ENCODE measurements at regions not wholly inside any gene's neighbourhood (a gene's known extent, or its start where the extent isn't known, plus 50 kb on each side); places are given as distances from the start of the nearest gene placed in this dataset.
"Not testable (repeated sequence)": the region's sequence is repeated elsewhere in the genome, so short reads cannot be mapped to it uniquely, and the experiment has no call there.

DNA sequence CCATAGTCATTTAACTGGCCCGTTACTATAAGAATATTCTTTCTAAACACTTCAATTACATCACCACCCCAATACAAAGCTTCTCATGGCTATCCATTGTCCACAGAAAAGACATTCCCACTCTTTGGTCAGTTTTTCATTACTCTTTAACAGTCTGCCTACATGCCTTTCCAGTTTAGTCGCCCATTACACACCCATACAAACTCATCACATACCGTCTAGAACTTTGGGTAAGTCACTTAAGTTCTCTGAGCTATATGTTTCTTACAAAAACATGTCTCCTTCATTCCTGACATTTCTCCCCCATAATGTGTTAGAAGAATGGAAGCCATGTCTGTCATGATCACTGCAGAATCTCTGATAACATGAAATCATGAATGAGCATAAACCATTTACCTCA lies 108.2 kb upstream of the STK17B start:
- DNase-seq = no peak

- DNase-seq = no peak
Observed at GRCh38 chr2:196284144-196284844, 112.9 kb upstream of the STK17B start.

DNA sequence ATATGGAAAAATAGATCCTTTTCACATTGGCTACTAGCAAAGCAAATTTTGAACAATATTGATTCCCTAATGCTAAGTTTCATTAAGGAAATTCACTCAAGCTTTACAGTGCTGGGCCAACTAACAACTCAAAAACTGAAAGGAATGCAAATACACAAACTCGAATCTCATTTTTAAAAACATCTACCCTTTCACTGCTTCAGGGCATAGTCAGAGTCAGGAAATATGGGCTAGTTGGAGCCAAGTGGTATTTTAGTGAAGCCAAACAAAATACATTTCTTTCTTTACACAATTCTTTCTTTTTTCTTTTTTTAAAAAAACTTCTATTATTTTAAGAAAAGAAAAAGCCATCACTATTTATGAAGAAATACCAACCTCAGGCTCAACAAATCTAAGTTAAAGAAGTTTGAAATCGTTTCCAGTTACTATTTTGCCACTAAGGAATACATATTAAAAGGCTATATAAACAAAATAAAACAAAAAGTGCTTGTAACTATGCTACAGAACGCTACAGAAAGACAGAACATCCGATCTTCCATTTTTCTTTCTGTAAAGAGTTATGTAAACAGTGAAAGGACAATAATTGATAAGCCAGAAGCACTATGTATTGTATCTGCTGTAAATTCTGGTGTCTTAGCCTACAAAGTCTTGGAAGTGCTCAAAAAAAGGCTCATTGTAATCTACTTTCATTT lies 113.6 kb upstream of the STK17B start:
- no peak for DNase-seq

DNA sequence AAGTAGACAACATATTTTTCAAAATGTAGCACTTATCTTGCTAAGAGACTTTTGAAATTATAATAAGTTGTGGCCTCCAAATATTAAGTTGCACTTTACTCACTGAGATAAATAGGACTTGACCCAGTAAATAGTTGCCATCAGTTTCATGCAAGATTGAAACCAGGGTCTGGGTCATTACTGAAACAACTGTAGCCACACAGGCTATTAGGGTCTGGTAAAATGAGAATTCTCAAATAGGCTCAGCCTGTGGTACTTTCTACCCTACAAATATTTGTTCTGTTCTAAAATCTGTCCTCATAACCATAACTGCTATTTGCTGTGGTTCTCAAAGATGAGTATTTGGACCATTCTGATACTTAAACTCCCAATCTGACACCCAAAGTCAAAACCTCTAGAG lies 115.4 kb upstream of the STK17B start:
- DNase-seq = no peak

GRCh38 chr2:196287523-196287922 lies 116.1 kb upstream of the STK17B start:
- DNase-seq = no peak

DNA sequence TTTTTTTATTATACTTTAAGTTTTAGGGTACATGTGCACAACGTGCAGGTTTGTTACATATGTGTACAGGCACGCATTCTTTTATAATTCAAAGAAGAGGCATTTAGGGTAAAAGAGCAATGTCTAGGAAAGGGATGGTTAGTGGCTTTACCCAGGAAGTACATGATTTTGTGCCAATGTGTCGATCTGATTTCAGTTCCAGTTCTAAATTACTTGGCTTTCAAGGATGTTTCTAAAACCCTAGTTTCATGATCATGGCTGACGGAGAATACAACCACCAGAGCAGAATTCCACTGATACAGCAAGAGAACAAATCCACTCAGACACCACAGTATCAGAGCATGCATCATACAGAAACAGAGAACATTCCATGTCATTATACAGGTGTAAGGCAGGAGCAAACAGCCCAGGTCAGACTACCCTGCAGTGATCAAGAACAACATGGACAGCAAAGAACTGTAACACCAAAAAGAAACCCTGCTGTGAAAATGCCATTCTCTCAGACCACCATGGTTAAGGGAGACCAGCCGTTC lies 116.7 kb upstream of the STK17B start:
- no peak for DNase-seq

- no peak for DNase-seq
Observed at GRCh38 chr2:196289000-196289399, 117.6 kb upstream of the STK17B start.

DNA sequence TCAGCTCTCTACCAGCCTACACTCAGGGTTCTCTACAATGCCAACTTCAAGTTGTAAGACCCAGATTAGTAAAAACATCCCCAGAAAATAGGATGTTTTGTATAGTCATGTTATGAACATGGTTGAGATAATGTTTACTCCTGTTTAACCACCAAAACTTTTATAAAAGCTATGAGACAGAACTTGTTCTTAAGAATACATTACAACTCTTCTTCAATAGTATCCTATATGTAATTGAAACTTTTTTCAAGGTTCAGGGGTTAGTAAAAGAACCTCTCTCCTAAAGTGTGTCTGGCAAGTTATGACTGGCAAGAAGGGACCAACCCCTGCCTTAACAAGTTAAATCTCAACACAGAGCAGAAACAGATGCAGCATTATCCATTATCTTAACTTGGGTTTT lies 118.8 kb upstream of the STK17B start:
- no peak for DNase-seq

DNA sequence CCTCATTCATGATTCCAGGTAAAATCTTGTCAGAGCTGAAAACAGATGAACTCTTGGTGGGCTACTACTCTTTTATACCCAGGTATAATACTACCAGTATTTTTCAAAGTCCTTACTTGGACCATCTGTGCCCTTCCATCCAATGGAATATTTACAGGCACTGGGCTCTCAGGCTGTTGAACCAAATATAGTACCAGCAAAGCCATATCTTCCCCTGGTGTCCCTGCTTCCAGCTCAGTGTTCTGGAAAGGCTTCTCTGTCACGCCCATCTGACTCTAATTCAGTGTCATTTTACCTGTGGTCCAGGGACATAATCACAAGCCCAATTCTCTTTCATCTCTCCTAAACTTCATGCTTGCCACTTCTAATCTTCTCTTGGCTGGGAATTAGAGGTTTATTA lies 119.2 kb upstream of the STK17B start:
- no peak for DNase-seq

- DNase-seq = no peak
Observed at GRCh38 chr2:196291426-196291825, 120.0 kb upstream of the STK17B start.

DNA sequence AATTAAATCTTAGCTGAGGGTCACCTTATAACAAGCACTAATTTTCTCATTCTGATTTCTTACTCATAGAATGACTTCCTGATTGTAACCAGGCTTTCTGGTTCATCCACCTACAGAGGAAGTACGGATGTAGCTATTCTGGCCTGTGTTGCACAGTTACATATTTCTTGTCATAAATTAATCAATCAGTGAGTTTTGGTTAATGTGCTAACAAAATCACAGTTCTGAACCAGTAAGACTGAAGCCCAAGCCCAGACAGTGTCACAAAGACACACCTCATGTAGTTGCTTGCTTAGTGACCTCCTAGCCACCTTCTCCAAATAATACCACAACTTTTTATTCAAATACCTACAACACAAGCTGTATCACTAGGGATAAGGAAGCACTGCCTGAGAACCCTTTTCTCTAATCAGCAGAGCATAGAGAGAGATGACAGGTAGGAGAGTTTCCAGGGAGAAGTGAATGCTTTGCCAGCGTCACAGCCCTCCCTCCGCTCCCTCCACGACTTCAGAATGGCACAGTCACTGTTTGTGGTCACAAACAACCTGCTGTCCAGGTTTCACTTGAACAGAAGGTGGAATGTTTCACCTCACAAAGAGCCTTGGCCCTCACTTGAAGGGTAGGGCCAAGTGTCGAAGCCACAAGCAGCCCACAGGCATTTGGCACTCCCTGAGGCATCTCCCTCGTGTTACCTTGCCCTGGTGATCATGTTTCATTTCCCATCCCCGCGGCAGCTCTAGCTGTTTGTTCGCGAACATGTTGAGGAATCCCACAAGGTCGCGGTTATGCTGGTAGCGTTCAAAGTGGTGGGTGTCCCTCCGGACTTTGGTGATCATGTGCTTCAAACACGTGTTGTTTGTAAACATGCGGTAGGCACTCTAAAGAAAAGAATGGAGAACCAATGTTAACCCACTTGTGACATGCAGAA lies 120.8 kb upstream of the STK17B start:
- DNase-seq = no peak

DNA sequence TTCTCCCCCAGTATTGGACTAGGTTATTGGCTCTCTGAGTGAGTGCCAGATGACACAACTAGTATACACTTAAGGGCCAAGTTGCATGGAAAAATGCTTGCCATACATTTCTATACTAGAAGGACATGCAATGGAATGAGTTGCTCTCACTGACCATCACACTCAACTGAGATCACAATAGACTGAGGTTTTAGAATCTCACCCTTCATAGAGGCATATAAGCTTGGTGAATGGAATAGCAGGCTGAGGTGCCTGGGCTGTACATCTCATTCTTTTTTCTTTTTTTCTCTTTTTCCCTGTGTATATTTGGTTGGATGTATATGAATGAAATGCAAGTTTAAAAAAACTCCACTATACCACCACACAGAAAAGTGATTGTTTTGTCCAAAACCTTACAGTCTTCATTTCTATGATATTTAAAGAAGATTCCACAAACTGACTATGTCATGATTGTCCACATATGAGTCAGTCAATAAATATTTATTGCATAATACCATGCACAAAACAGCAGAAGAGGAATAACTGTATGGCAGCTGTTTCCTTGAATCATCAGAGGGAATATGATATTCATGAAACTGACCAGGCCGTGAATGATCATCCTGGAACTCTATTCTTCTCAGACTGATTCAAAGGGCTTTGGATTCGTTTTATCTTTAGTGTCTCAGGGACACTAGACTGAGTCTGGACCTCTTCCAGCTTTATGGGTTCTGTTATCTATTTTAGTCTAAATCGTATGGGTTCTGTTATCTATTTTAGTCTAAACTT lies 122.6 kb upstream of the STK17B start:
- DNase-seq = no peak

DNA sequence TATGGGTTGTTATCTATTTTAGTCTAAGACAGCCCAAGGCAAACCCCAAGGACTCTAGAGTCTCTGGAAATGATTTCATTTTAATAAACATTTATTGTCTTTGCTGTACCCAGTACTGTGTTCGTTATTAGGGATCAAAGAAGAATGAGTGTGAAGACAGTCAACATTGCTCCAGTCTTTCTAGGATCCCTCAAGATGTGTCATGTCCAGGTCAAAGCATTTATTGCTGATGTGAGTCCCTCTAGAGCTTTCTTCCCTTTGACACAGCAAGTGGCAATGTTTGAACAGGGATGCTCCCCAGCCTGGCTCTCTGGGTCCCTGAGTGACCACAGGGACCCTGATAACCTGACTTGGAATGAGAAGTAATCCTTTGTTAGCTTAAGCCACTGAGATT lies 123.1 kb upstream of the STK17B start:
- no peak for DNase-seq

DNA sequence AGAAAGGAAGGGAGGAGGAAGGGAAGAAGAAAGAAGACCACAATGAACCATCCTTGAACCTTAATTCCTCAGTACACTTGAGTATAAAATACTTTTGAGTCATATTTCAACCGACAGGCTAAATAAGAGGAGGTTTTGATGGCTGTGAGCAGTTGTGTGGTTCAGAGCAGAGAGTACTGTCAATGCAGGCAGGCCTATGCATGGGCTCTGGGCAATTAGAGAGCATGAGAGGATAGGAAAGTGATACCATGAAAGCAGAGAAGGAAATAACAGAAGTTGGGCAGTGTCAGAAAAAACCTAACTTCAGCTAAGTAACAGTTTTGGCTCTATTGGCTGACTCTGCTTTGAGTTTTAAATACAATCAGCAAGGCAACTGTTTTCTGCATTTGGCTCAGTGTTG lies 123.6 kb upstream of the STK17B start:
- DNase-seq = no peak

- DNase-seq = not testable (repeated sequence)
Observed at GRCh38 chr2:196298106-196298723, 126.8 kb upstream of the STK17B start.

DNA sequence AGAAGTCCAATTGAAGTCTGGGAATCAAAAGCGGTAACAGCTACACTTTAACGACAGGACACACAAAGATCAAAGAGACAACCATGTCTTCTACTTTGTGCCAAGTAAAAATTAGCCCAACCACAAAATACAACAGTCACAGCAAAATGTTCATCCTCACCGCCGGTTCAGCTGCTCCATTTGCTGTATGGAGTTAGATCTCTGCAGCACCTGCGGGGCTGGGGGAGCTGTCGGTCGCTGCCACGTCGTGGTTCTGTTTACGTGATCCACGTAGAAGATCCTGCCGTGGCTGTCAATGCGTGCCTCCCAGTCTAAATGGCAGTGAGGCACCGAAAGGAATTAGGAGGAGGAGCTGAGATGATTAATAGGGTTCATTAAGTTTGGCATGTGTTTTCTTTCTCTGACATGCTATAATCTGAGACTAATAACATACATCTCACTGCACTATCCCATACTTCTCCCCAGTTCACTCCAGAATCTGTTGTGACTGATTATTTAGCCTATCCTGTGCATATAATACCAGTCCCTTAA lies 136.5 kb upstream of the STK17B start:
- no peak for DNase-seq

DNA sequence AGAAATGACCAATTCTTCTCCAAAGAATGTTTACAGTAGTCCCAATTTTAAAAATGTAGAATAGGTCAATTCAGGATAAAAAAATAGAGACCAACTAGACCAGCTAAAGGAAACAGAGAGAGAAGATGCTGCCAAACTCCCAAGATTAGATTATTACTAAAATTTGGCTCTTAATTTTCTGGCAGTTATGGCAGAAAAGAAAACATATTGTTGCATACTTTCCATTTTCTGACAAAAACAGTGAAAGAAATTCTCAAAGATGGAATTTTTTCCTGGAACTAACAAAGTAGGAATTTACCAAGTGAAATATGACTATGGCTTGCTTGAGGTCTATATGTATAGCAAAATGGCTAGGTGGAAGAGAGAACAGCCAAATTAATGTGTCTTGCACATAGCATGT lies 138.3 kb upstream of the STK17B start:
- no peak for DNase-seq

DNA sequence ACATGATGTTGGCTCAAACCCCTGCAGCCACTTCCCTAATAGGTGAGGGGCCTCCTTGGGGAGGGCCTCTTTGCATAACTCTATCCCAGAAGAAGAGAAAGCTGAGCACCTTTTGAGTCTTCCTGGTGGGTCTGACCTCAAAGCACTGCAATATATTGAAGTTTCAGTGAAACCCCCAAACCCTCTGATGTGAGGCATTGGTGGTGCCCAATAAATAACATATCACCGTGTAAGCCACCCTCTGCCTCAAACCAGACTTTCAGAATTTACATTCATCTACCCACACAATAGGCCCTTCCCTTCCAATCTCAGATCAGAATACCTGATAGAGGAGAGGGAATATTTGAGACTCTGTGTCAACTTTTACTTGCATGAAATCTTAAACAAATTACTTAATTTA lies 142.8 kb upstream of the STK17B start:
- no peak for DNase-seq

DNA sequence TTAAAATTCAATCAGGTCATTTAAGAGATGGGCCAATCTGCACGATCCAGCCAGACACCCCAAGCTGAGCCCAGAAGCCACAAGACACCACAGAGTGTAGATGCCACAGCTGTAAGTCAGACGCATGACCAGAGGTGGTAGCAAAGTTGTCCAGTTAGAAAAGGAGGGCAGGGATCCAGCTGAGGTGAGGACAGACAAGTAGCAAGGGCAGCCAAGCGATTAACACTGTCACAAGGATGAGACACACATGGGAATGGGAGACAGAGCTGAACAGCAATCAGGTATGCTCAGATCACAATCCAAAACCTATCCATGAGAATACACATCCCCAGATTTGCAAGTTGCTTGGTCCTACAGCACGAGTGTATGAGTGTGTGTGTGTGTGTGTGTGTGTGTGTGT lies 143.4 kb upstream of the STK17B start:
- no peak for DNase-seq

GRCh38 chr2:196315388-196316049 lies 144.1 kb upstream of the STK17B start:
- no peak for DNase-seq

GRCh38 chr2:196316050-196316430 lies 144.7 kb upstream of the STK17B start:
- DNase-seq = no peak
